ENCODE measurements at regions not wholly inside any gene's neighbourhood (a gene's known extent, or its start where the extent isn't known, plus 50 kb on each side); places are given as distances from the start of the nearest gene placed in this dataset.

- no peaks in the 10 kb centered on the region for H3K4me1 Mint-ChIP-seq (ENCODE audit: low read depth)
- no peak overlapping the region for H3K4me3 Mint-ChIP-seq
- H3K9me3 Mint-ChIP-seq = no peaks in the 10 kb centered on the region
- H3K36me3 Mint-ChIP-seq (ENCODE audit: insufficient read depth) = no peaks in the 10 kb centered on the region
- peaks cover 3% of the 10 kb centered on the region for H3K27me3 Mint-ChIP-seq (ENCODE audit: low read depth)
- ATAC-seq (no peak), DNase-seq (no peak)
Observed at GRCh38 chr12:25714198-25714984, 161.3 kb upstream of the LMNTD1 start.

- Mint-ChIP-seq H3K9me3 (no peaks in the 10 kb centered on the region), H3K36me3 (ENCODE audit: insufficient read depth) (no peaks in the 10 kb centered on the region), H3K27me3 (ENCODE audit: low read depth) (peaks cover 3% of the 10 kb centered on the region), H3K4me3 (no peak overlapping the region), H3K4me1 (ENCODE audit: low read depth) (no peaks in the 10 kb centered on the region)
- ATAC-seq (no peak), DNase-seq (no peak)
Observed at GRCh38 chr12:25715102-25715501, 162.0 kb upstream of the LMNTD1 start.

- DNase-seq (no peak), ATAC-seq (no peak)
- H3K4me1 Mint-ChIP-seq (ENCODE audit: low read depth) = no peaks in the 10 kb centered on the region
- no peaks in the 10 kb centered on the region for H3K9me3 Mint-ChIP-seq
- H3K36me3 Mint-ChIP-seq (ENCODE audit: insufficient read depth) = no peaks in the 10 kb centered on the region
- H3K4me3 Mint-ChIP-seq = no peak overlapping the region
- peaks cover 3% of the 10 kb centered on the region for H3K27me3 Mint-ChIP-seq (ENCODE audit: low read depth)
Observed at GRCh38 chr12:25716842-25717241, 163.8 kb upstream of the LMNTD1 start.

- no peaks in the 10 kb centered on the region for H3K36me3 Mint-ChIP-seq (ENCODE audit: insufficient read depth)
- H3K9me3 Mint-ChIP-seq = no peaks in the 10 kb centered on the region
- DNase-seq = no peak
- no peak overlapping the region for H3K4me3 Mint-ChIP-seq
- peaks cover 3% of the 10 kb centered on the region for H3K27me3 Mint-ChIP-seq (ENCODE audit: low read depth)
- H3K4me1 Mint-ChIP-seq (ENCODE audit: low read depth) = no peaks in the 10 kb centered on the region
- ATAC-seq = no peak
Observed at GRCh38 chr12:25717552-25717951, 164.5 kb upstream of the LMNTD1 start.

- ATAC-seq (no peak), DNase-seq (no peak)
- H3K27me3 Mint-ChIP-seq (ENCODE audit: low read depth) = peaks cover 3% of the 10 kb centered on the region
- no peaks in the 10 kb centered on the region for H3K9me3 Mint-ChIP-seq
- no peaks in the 10 kb centered on the region for H3K36me3 Mint-ChIP-seq (ENCODE audit: insufficient read depth)
- H3K4me1 Mint-ChIP-seq (ENCODE audit: low read depth) = no peaks in the 10 kb centered on the region
- H3K4me3 Mint-ChIP-seq = no peak overlapping the region
Observed at GRCh38 chr12:25718081-25718731, 165.1 kb upstream of the LMNTD1 start.

GRCh38 chr12:25719505-25719904, 166.4 kb upstream of the LMNTD1 start:
- H3K4me3 Mint-ChIP-seq = no peak overlapping the region
- no peaks in the 10 kb centered on the region for H3K9me3 Mint-ChIP-seq
- peaks cover 3% of the 10 kb centered on the region for H3K27me3 Mint-ChIP-seq (ENCODE audit: low read depth)
- no peaks in the 10 kb centered on the region for H3K36me3 Mint-ChIP-seq (ENCODE audit: insufficient read depth)
- no peak for ATAC-seq
- DNase-seq = no peak
- H3K4me1 Mint-ChIP-seq (ENCODE audit: low read depth) = no peaks in the 10 kb centered on the region

GRCh38 chr12:25723336-25723735, 170.3 kb upstream of the LMNTD1 start:
- ATAC-seq (no peak), DNase-seq (no peak)
- H3K9me3 Mint-ChIP-seq = no peaks in the 10 kb centered on the region
- H3K4me3 Mint-ChIP-seq = no peak overlapping the region
- H3K4me1 Mint-ChIP-seq (ENCODE audit: low read depth) = no peaks in the 10 kb centered on the region
- no peaks in the 10 kb centered on the region for H3K36me3 Mint-ChIP-seq (ENCODE audit: insufficient read depth)
- H3K27me3 Mint-ChIP-seq (ENCODE audit: low read depth) = no peaks in the 10 kb centered on the region

- DNase-seq (no peak), ATAC-seq (no peak)
- no peaks in the 10 kb centered on the region for H3K36me3 Mint-ChIP-seq (ENCODE audit: insufficient read depth)
- H3K9me3 Mint-ChIP-seq = no peaks in the 10 kb centered on the region
- H3K27me3 Mint-ChIP-seq (ENCODE audit: low read depth) = no peaks in the 10 kb centered on the region
- no peak overlapping the region for H3K4me3 Mint-ChIP-seq
- H3K4me1 Mint-ChIP-seq (ENCODE audit: low read depth) = no peaks in the 10 kb centered on the region
Observed at GRCh38 chr12:25723921-25724491, 170.9 kb upstream of the LMNTD1 start.

- Mint-ChIP-seq H3K27me3 (ENCODE audit: low read depth) (no peaks in the 10 kb centered on the region), H3K36me3 (ENCODE audit: insufficient read depth) (no peaks in the 10 kb centered on the region), H3K4me3 (no peak overlapping the region), H3K4me1 (ENCODE audit: low read depth) (no peaks in the 10 kb centered on the region), H3K9me3 (no peaks in the 10 kb centered on the region)
- no peak for ATAC-seq
- no peak for DNase-seq
Observed at GRCh38 chr12:25725470-25725869, 172.4 kb upstream of the LMNTD1 start.

GRCh38 chr12:25725931-25726330, 172.8 kb upstream of the LMNTD1 start:
- no peaks in the 10 kb centered on the region for H3K4me1 Mint-ChIP-seq (ENCODE audit: low read depth)
- no peaks in the 10 kb centered on the region for H3K27me3 Mint-ChIP-seq (ENCODE audit: low read depth)
- no peaks in the 10 kb centered on the region for H3K36me3 Mint-ChIP-seq (ENCODE audit: insufficient read depth)
- no peak overlapping the region for H3K4me3 Mint-ChIP-seq
- H3K9me3 Mint-ChIP-seq = no peaks in the 10 kb centered on the region
- ATAC-seq (no peak), DNase-seq (no peak)

- Mint-ChIP-seq H3K9me3 (no peaks in the 10 kb centered on the region), H3K4me1 (ENCODE audit: low read depth) (no peaks in the 10 kb centered on the region), H3K36me3 (ENCODE audit: insufficient read depth) (no peaks in the 10 kb centered on the region), H3K27me3 (ENCODE audit: low read depth) (no peaks in the 10 kb centered on the region), H3K4me3 (no peak overlapping the region)
- ATAC-seq (no peak), DNase-seq (no peak)
Observed at GRCh38 chr12:25728056-25728595, 175.0 kb upstream of the LMNTD1 start.

GRCh38 chr12:25730489-25731349, 177.6 kb upstream of the LMNTD1 start:
- no peaks in the 10 kb centered on the region for H3K36me3 Mint-ChIP-seq (ENCODE audit: insufficient read depth)
- ATAC-seq = no peak
- no peak overlapping the region for H3K4me3 Mint-ChIP-seq
- no peaks in the 10 kb centered on the region for H3K4me1 Mint-ChIP-seq (ENCODE audit: low read depth)
- no peak for DNase-seq
- H3K9me3 Mint-ChIP-seq = no peaks in the 10 kb centered on the region
- H3K27me3 Mint-ChIP-seq (ENCODE audit: low read depth) = no peaks in the 10 kb centered on the region

- Mint-ChIP-seq H3K4me3 (no peak overlapping the region), H3K36me3 (ENCODE audit: insufficient read depth) (no peaks in the 10 kb centered on the region), H3K27me3 (ENCODE audit: low read depth) (no peaks in the 10 kb centered on the region), H3K4me1 (ENCODE audit: low read depth) (no peaks in the 10 kb centered on the region), H3K9me3 (peaks cover 6% of the 10 kb centered on the region)
- no peak for ATAC-seq
- DNase-seq = no peak
Observed at GRCh38 chr12:25733541-25733940, 180.5 kb upstream of the LMNTD1 start.

- DNase-seq = no peak
- ATAC-seq = no peak
- Mint-ChIP-seq H3K4me1 (ENCODE audit: low read depth) (no peaks in the 10 kb centered on the region), H3K9me3 (peaks cover 6% of the 10 kb centered on the region), H3K27me3 (ENCODE audit: low read depth) (no peaks in the 10 kb centered on the region), H3K36me3 (ENCODE audit: insufficient read depth) (no peaks in the 10 kb centered on the region), H3K4me3 (no peak overlapping the region)
Observed at GRCh38 chr12:25734529-25735180, 181.6 kb upstream of the LMNTD1 start.
